A549 (cell line): ENCODE measurements at regions not wholly inside any gene's neighbourhood (a gene's known extent, or its start where the extent isn't known, plus 50 kb on each side); places are given as distances from the start of the nearest gene placed in this dataset.

Source experiments
- ATAC-seq, 2 experiments: fragments of 200-7000 bp in 1 of 2; fragments of >200 bp in 1 of 2; cut with Nextera tagmentation in 1 of 2; cut with Tn5 transposase in 1 of 2; 3 replicates each; pipeline versions ENCODE4 v1.8.0 to v1.9.1; 2018 to 2020; ENCODE audit warnings: mild to moderate bottlenecking in 1 of 2, moderate library complexity in 1 of 2
- CTCF ChIA-PET: fragments of 300-600 bp; sonication (Branson Sonifier 250); formaldehyde crosslinking; extraction: SDS; loops from one replicate; lab custom pipeline; 2021; ENCODE audit warnings: antibody characterized with exemption, inconsistent platforms; lab: Yijun Ruan, JAX
- POLR2A ChIA-PET: fragments of 350-600 bp; formaldehyde crosslinking; extraction: SDS; loops from one replicate; lab custom pipeline; 2021; ENCODE audit warnings: antibody characterized with exemption, inconsistent platforms; lab: Yijun Ruan, JAX
- DNase-seq, 2 experiments: peaks; one replicate each; pipeline versions ENCODE4 v3.0.0 to v3.0.0-alpha.2; 2011 to 2016; ENCODE audit warnings: low read depth in 1 of 2, low spot score in 1 of 2
- FAIRE-seq: peaks from 2 replicates; lab custom pipeline; 2011; peaks lifted over from hg19 to GRCh38; lab: Jason Lieb, UNC
- H3K27ac ChIP-seq, 2 experiments: fragments of >200 bp; sonication (Bioruptor Twin); formaldehyde crosslinking; 3 replicates each; pipeline ENCODE4 v1.5.1; 2016 to 2017
- H3K4me1 ChIP-seq: fragments of >200 bp; sonication (Bioruptor Twin); formaldehyde crosslinking; 3 replicates; pipeline ENCODE4 v1.6.1; 2016
- H3K4me2 ChIP-seq: fragments of >200 bp; sonication (Bioruptor Twin); formaldehyde crosslinking; 3 replicates; pipeline ENCODE4 v1.6.1; 2016
- H3K4me3 ChIP-seq: fragments of >200 bp; sonication (Bioruptor Twin); formaldehyde crosslinking; 3 replicates; pipeline ENCODE4 v1.5.1; 2016
- H3K9me3 ChIP-seq: fragments of >200 bp; sonication (Bioruptor Twin); formaldehyde crosslinking; 3 replicates; pipeline ENCODE4 v1.6.1; 2016
- CBX8 ChIP-seq: fragments of 200-600 bp; sonication (generic); IDR thresholded peaks from 2 replicates; pipeline ENCODE4 v1.6.1; 2016
- CHD4 ChIP-seq: fragments of 200-600 bp; sonication (generic); IDR thresholded peaks from 2 replicates; pipeline ENCODE4 v1.6.1; 2016; ENCODE audit warnings: antibody characterized with exemption, mild to moderate bottlenecking, borderline replicate concordance
- EHF ChIP-seq: fragments of 250-450 bp; sonication (Bioruptor Pico); IDR thresholded peaks from 2 replicates; pipeline ENCODE4 v1.5.0; 2020; ENCODE audit warnings: mild to moderate bottlenecking
- FOXS1 ChIP-seq: fragments of 250-450 bp; sonication (Bioruptor Pico); IDR thresholded peaks from 2 replicates; pipeline ENCODE4 v1.5.0; 2020; ENCODE audit warnings: mild to moderate bottlenecking, moderate library complexity
- HEYL ChIP-seq: fragments of 250-450 bp; sonication (Bioruptor Pico); IDR thresholded peaks from 2 replicates; pipeline ENCODE4 v1.8.0; 2021; ENCODE audit warnings: mild to moderate bottlenecking, moderate library complexity
- HOXB13 ChIP-seq: fragments of 250-450 bp; sonication (Bioruptor Pico); IDR thresholded peaks from 2 replicates; pipeline ENCODE4 v1.5.0; 2020; ENCODE audit warnings: low read depth, mild to moderate bottlenecking, moderate library complexity
- MAFK ChIP-seq: fragments of 450-650 bp; IDR thresholded peaks from 2 replicates; pipeline ENCODE4 v1.6.1; 2014; ENCODE audit not compliant: partially characterized antibody
- NPAS2 ChIP-seq: fragments of 250-450 bp; sonication (Bioruptor Pico); IDR thresholded peaks from 2 replicates; pipeline ENCODE4 v1.8.0; 2022; ENCODE audit warnings: mild to moderate bottlenecking, moderate library complexity, borderline replicate concordance
- POLR2AphosphoS2 ChIP-seq: conservative IDR thresholded peaks from 2 replicates; pipeline ENCODE4 v1.6.1; 2012; ENCODE audit warnings: low read length, improper control_type of control experiment, inconsistent platforms
- RNF2 ChIP-seq: fragments of 200-600 bp; sonication (generic); IDR thresholded peaks from 2 replicates; pipeline ENCODE4 v1.6.1; 2016; ENCODE audit warnings: low read depth, mild to moderate bottlenecking, antibody characterized with exemption, moderate library complexity, borderline replicate concordance
- ZNF302 ChIP-seq: fragments of 250-450 bp; sonication (Bioruptor Pico); IDR thresholded peaks from 2 replicates; pipeline ENCODE4 v1.9.0; 2021; ENCODE audit warnings: inconsistent platforms, mild to moderate bottlenecking, moderate library complexity
- ZSCAN20 ChIP-seq: fragments of 250-450 bp; sonication (Bioruptor Pico); IDR thresholded peaks from 2 replicates; pipeline ENCODE4 v1.8.0; 2022; ENCODE audit warnings: mild to moderate bottlenecking, moderate library complexity
- WGBS: methylation state at CpG from one replicate; pipeline ENCODE4 v1.1.6; 2017; ENCODE audit errors: missing lambda C conversion rate; 5-methylcytosine and 5-hydroxymethylcytosine counted together
- TF ChIP-seq, protein P1 (sequence below): fragments of 200-600 bp; sonication (generic); IDR thresholded peaks from 2 replicates; pipeline ENCODE4 v1.6.1; 2016; ENCODE audit warnings: antibody characterized with exemption, mild to moderate bottlenecking, moderate library complexity

DNA sequence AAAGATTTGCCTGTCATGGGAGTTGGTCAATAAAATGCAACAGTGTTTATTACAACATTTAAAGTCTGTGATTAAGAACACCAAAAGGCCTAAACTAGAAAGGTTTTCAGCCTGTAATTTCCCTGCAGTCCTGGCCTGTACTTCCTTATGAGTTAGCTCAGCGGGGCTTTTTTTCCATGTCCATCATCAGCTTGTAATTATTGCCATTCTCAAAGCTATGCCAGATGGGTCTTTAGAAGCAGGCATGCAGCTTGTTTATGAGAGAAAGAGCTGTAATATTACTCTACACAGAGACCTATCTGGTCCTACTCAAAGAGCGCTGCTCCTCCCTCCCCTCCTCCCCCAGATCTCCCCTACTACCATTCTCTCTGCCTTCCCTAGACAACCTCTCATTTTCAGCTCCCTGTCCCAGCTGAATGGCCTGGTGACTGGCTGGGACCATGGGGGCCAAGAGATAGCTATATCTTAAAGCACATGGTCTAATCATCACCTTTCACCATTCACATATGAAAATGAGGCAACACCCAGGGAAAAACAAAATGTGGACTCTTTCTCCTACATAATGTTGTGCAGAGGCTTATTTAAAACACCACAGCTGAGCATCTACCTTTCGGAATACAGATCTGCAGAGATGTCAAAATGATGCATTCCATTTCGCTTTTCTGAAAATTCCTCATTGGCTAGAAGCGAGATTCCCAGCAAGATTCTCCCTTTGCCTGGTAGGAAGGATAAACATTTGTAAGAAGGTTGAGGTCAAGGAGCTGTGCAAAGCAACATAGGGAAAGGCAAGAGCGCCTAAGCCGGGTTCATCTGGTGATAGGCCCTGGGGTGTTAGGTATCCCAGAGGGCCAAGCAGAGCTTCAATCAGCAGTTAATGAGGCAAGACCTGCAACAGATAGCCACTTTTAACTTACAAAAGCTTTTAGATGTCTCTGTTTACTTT lies 209.7 kb upstream of the CDKN3 start:
- Histone ChIP-seq H3K4me2 (no peak overlapping the region), H3K4me3 (no peak overlapping the region), H3K27ac (no peak overlapping the region), H3K9me3 (no peaks in the 10 kb centered on the region), H3K4me1 (peaks cover 6% of the 10 kb centered on the region; the same call in 2 of the 3 replicates)
- 91% methylated on average over 7 of the region's 7 CpGs for WGBS
- TF ChIP-seq, protein P1, sequence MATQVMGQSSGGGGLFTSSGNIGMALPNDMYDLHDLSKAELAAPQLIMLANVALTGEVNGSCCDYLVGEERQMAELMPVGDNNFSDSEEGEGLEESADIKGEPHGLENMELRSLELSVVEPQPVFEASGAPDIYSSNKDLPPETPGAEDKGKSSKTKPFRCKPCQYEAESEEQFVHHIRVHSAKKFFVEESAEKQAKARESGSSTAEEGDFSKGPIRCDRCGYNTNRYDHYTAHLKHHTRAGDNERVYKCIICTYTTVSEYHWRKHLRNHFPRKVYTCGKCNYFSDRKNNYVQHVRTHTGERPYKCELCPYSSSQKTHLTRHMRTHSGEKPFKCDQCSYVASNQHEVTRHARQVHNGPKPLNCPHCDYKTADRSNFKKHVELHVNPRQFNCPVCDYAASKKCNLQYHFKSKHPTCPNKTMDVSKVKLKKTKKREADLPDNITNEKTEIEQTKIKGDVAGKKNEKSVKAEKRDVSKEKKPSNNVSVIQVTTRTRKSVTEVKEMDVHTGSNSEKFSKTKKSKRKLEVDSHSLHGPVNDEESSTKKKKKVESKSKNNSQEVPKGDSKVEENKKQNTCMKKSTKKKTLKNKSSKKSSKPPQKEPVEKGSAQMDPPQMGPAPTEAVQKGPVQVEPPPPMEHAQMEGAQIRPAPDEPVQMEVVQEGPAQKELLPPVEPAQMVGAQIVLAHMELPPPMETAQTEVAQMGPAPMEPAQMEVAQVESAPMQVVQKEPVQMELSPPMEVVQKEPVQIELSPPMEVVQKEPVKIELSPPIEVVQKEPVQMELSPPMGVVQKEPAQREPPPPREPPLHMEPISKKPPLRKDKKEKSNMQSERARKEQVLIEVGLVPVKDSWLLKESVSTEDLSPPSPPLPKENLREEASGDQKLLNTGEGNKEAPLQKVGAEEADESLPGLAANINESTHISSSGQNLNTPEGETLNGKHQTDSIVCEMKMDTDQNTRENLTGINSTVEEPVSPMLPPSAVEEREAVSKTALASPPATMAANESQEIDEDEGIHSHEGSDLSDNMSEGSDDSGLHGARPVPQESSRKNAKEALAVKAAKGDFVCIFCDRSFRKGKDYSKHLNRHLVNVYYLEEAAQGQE, result no peak
- ChIA-PET CTCF (interaction anchor here (1.6 to 2.7 kb wide), 3 partner anchors 9 to 151 kb away, joined by 3 to 12 read pairs (median 10); no protein-coding TSS in a partner anchor), POLR2A (interaction anchor here (0.7 kb wide), 1 partner anchor 1386 kb away, joined by 3 read pairs; no protein-coding TSS in a partner anchor)
- ATAC-seq (no peak), DNase-seq (no peak), FAIRE-seq (no peak)

DNA sequence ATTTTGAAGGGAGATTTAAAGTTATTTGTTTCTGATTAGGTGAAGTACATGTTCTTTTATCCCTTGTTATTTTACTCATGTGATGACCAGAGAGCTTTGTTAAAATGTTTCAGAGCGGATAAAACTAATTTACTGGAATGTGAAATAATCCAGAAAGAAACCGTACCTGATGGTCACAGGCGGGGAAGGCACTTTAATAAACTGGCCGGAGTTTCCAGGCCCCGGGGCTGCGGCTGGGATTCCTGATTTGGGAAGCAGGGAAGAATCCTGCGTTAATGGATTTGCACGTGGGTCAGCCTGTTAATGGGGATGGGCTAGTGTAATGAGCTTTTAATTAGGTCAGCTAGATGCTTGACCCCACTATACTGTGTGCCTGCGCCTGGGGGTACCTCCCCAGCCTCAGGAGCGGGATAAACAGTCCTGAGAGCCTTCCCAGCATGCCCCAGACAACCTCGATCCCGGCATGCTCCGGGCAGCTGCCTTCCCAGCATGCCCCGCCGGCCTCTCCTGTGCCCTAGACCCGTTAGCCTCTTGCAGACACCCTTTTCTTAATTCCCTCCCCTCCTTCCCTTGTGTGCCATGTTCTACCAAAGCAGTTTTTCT lies 208.6 kb upstream of the CDKN3 start:
- Histone ChIP-seq H3K27ac (no peak overlapping the region), H3K4me2 (no peak overlapping the region), H3K9me3 (no peaks in the 10 kb centered on the region), H3K4me3 (no peak overlapping the region), H3K4me1 (peaks cover 6% of the 10 kb centered on the region; the same call in 2 of the 3 replicates)
- no peak for FAIRE-seq
- no peak for ATAC-seq
- WGBS, result 89% methylated on average over 16 of the region's 16 CpGs
- no peak for DNase-seq
- ChIA-PET POLR2A (no interaction called here), CTCF (interaction anchor here (1.0 to 2.7 kb wide), 3 partner anchors 10 to 150 kb away, joined by 3 to 12 read pairs (median 4); no protein-coding TSS in a partner anchor)
- TF ChIP-seq HOXB13 (CRISPR knock-in tag) (no peak), ZSCAN20 (no peak), CHD4 (no peak), CBX8 (no peak)

DNA sequence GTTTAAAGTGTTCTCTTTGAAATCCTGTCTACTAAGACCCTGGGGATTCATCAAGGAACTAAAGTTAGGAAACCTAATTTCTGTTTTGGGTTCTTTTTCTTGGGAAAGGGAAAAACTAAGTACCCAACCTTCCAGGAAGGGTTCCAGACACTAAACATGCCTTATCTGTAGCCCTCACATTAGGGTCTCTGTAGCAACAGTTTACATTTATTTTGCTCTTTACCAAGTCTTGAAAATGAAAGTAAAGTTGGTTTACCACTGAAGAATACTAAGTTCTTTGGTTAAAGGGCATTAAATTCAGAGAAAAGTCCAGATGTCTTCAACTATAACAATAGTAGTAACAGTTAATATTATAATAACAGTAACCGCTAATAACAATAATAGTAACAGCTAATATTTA lies 207.5 kb upstream of the CDKN3 start:
- peaks cover 6% of the 10 kb centered on the region; the same call in 2 of the 3 replicates for H3K4me1 ChIP-seq
- peak overlapping the region; percentile 34 for H3K4me2 ChIP-seq
- ATAC-seq, result no peak
- CTCF ChIA-PET, result no interaction called here
- H3K4me3 ChIP-seq, result no peak overlapping the region
- 92% methylated on average over 1 of the region's 1 CpG for WGBS
- FAIRE-seq, result peak; percentile 32
- TF ChIP-seq EHF (no peak), NPAS2 (CRISPR knock-in tag) (no peak), MAFK (no peak), RNF2 (no peak), HEYL (no peak), ZNF302 (CRISPR knock-in tag) (no peak), FOXS1 (CRISPR knock-in tag) (no peak), POLR2AphosphoS2 (no peak)
- no peak overlapping the region for H3K27ac ChIP-seq
- H3K9me3 ChIP-seq, result no peaks in the 10 kb centered on the region
- POLR2A ChIA-PET, result no interaction called here
- DNase-seq, result no peak
